HepG2 (cell line): ENCODE measurements at regions not wholly inside any gene's neighbourhood (a gene's known extent, or its start where the extent isn't known, plus 50 kb on each side); places are given as distances from the start of the nearest gene placed in this dataset.

Source experiments
- ARID2 ChIP-seq: sonication (generic); formaldehyde crosslinking; IDR thresholded peaks from 2 replicates; pipeline ENCODE4 v1.8.1; 2022; ENCODE audit warnings: mild to moderate bottlenecking, missing genetic modification reagents, borderline replicate concordance
- CBX2 ChIP-seq, 2 experiments: fragments of 200-600 bp in 1 of 2; sonication (generic); formaldehyde crosslinking in 1 of 2; IDR thresholded peaks; 2 replicates each; pipeline versions ENCODE4 v1.7.0 to v1.8.1; 2018 to 2022; ENCODE audit warnings: low read depth in 2 of 2, low read length in 1 of 2, mild to moderate bottlenecking in 1 of 2, missing genetic modification reagents in 1 of 2
- DBP ChIP-seq: sonication (generic); formaldehyde crosslinking; IDR thresholded peaks from 2 replicates; pipeline ENCODE4 v1.4.0; 2020; ENCODE audit warnings: missing genetic modification reagents; ENCODE audit errors: not compliant biosample characterization
- HNRNPL ChIP-seq: fragments of 200-400 bp; formaldehyde crosslinking; IDR thresholded peaks from 2 replicates; pipeline ENCODE4 v1.6.1; 2017; ENCODE audit warnings: mild to moderate bottlenecking, low read depth, low read length
- NFE2L1 ChIP-seq: sonication (generic); formaldehyde crosslinking; IDR thresholded peaks from 2 replicates; pipeline ENCODE4 v1.4.0; 2020; ENCODE audit warnings: missing genetic modification reagents, mild to moderate bottlenecking, borderline replicate concordance
- PAWR ChIP-seq: sonication (generic); formaldehyde crosslinking; IDR thresholded peaks from 2 replicates; pipeline ENCODE4 v1.4.0; 2020; ENCODE audit warnings: missing genetic modification reagents, mild to moderate bottlenecking, borderline replicate concordance
- TBX2 ChIP-seq: sonication (generic); formaldehyde crosslinking; IDR thresholded peaks from 2 replicates; pipeline ENCODE4 v1.5.0; 2020; ENCODE audit warnings: missing genetic modification reagents, mild to moderate bottlenecking, borderline replicate concordance
- U2AF2 ChIP-seq: fragments of 200-400 bp; formaldehyde crosslinking; IDR thresholded peaks from 2 replicates; pipeline ENCODE4 v1.6.1; 2017; ENCODE audit warnings: low read depth, mild to moderate bottlenecking, low read length
- ZBTB39 ChIP-seq: sonication (generic); formaldehyde crosslinking; IDR thresholded peaks from 2 replicates; pipeline ENCODE4 v1.5.0; 2020; ENCODE audit warnings: missing genetic modification reagents
- ZHX2 ChIP-seq, 2 experiments: sonication (generic) in 1 of 2; formaldehyde crosslinking in 1 of 2; IDR thresholded peaks; 2 replicates each; pipeline versions ENCODE4 v1.6.1 to v1.9.0; 2014 to 2022; ENCODE audit warnings: antibody characterized with exemption in 1 of 2, borderline replicate concordance in 1 of 2, inconsistent platforms in 1 of 2, low read depth in 1 of 2, missing genetic modification reagents in 1 of 2
- ZMYM4 ChIP-seq: sonication (generic); formaldehyde crosslinking; IDR thresholded peaks from 2 replicates; pipeline ENCODE4 v1.8.1; 2023; ENCODE audit warnings: mild to moderate bottlenecking, missing genetic modification reagents
- ZNF317 ChIP-seq: sonication (generic); formaldehyde crosslinking; IDR thresholded peaks from 2 replicates; pipeline ENCODE4 v1.5.0; 2020; ENCODE audit warnings: mild to moderate bottlenecking, missing genetic modification reagents
- ZNF563 ChIP-seq: sonication (generic); formaldehyde crosslinking; IDR thresholded peaks from 2 replicates; pipeline ENCODE4 v1.8.0; 2022; ENCODE audit warnings: mild to moderate bottlenecking, moderate library complexity, missing genetic modification reagents
- ZNF691 ChIP-seq: sonication (generic); formaldehyde crosslinking; IDR thresholded peaks from 2 replicates; pipeline ENCODE4 v1.4.0; 2020; ENCODE audit warnings: missing genetic modification reagents, low read depth, mild to moderate bottlenecking, borderline replicate concordance

- TF ChIP-seq ZNF691 (CRISPR knock-in tag) (peak; percentile 98), ZNF317 (CRISPR knock-in tag) (peak; percentile 91), ZNF563 (peak; percentile 59; the same call in 1 of the 2 replicates), ZHX2 (IDR thresholded peaks at IDR 0.05; ENCODE audit: low read depth) (0 out of 2 replicates have a peak, but pooled peaks have one; percentile 57), ZHX2 (CRISPR knock-in tag; IDR thresholded peaks at IDR 0.05; ENCODE audit: borderline replicate concordance) (peak; percentile 76), NFE2L1 (no peak), ZBTB39 (CRISPR knock-in tag) (peak; percentile 94), DBP (CRISPR knock-in tag) (peak; percentile 64), HNRNPL (peak; percentile 66; the same call in 1 of the 2 replicates), TBX2 (CRISPR knock-in tag) (peak; percentile 93), U2AF2 (0 out of 2 replicates have a peak, but pooled peaks have one; percentile 37), ARID2 (peak; percentile 92; the same call in 1 of the 2 replicates), PAWR (CRISPR knock-in tag) (peak; percentile 43; the same call in 1 of the 2 replicates), ZMYM4 (peak; percentile 95), CBX2 (IDR thresholded peaks at IDR 0.05; ENCODE audit: low read depth, low read length) (no peak; the same call in 1 of the 2 replicates), CBX2 (CRISPR knock-in tag; IDR thresholded peaks at IDR 0.05; ENCODE audit: low read depth) (peak; percentile 75; the same call in 1 of the 2 replicates)
Measured at GRCh38 chr6:4018171-4018923, 60.6 kb downstream of the FAM217A start (continued).
